A549 (cell line): ENCODE measurements at regions not wholly inside any gene's neighbourhood (a gene's known extent, or its start where the extent isn't known, plus 50 kb on each side); places are given as distances from the start of the nearest gene placed in this dataset.

Experiments
- CHD2 ChIP-seq: fragments of 150-350 bp; IDR thresholded peaks from 2 replicates; pipeline ENCODE4 v1.6.1; 2014; ENCODE audit warnings: low read length; ENCODE audit not compliant: partially characterized antibody
- CTCF ChIP-seq: fragments of >200 bp; sonication (Bioruptor Twin); formaldehyde crosslinking; IDR thresholded peaks from 3 replicates; pipeline ENCODE4 v1.5.1; 2016
- EHMT2 ChIP-seq: fragments of 200-600 bp; sonication (generic); IDR thresholded peaks from 2 replicates; pipeline ENCODE4 v1.6.1; 2016; ENCODE audit warnings: antibody characterized with exemption, low read depth, mild to moderate bottlenecking, moderate library complexity
- EP300 ChIP-seq, 2 experiments: fragments of >200 bp; sonication (Bioruptor Twin); formaldehyde crosslinking; IDR thresholded peaks; 2 replicates in 1 of 2; 3 replicates in 1 of 2; pipeline ENCODE4 v1.6.1; 2016 to 2017
- JUN ChIP-seq, 2 experiments: fragments of >200 bp; sonication (Bioruptor Twin); formaldehyde crosslinking; IDR thresholded peaks; 2 replicates in 1 of 2; 3 replicates in 1 of 2; pipeline ENCODE4 v1.6.1; 2016 to 2017
- JUNB ChIP-seq: fragments of >200 bp; sonication (Bioruptor Twin); formaldehyde crosslinking; IDR thresholded peaks from 2 replicates; pipeline ENCODE4 v1.6.1; 2016
- MAFK ChIP-seq: fragments of 450-650 bp; IDR thresholded peaks from 2 replicates; pipeline ENCODE4 v1.6.1; 2014; ENCODE audit not compliant: partially characterized antibody
- MAX ChIP-seq: IDR thresholded peaks from 2 replicates; pipeline ENCODE4 v1.6.1; 2012
- NR3C1 ChIP-seq: fragments of >200 bp; sonication (Bioruptor Twin); formaldehyde crosslinking; IDR thresholded peaks from 3 replicates; pipeline ENCODE4 v1.6.1; 2017
- PHF8 ChIP-seq: fragments of 200-600 bp; sonication (generic); IDR thresholded peaks from 2 replicates; pipeline ENCODE4 v1.6.1; 2016; ENCODE audit warnings: low read depth, mild to moderate bottlenecking, antibody characterized with exemption, moderate library complexity, borderline replicate concordance
- POLR2A ChIP-seq: IDR thresholded peaks from 2 replicates; pipeline ENCODE4 v1.6.1; 2012; ENCODE audit warnings: mild to moderate bottlenecking, low read length
- ZNF302 ChIP-seq: fragments of 250-450 bp; sonication (Bioruptor Pico); IDR thresholded peaks from 2 replicates; pipeline ENCODE4 v1.9.0; 2021; ENCODE audit warnings: inconsistent platforms, mild to moderate bottlenecking, moderate library complexity

GRCh38 chr2:239498576-239498975 lies 97.8 kb upstream of the HDAC4 start:
- TF ChIP-seq NR3C1 (no peak), CTCF (no peak), MAX (no peak), JUN (IDR thresholded peaks at IDR 0.05) (no peak), POLR2A (no peak), EP300 (IDR thresholded peaks at IDR 0.05) (no peak), MAFK (no peak), ZNF302 (CRISPR knock-in tag) (no peak), CHD2 (no peak), JUNB (no peak), EHMT2 (no peak), PHF8 (no peak)
